ENCODE measurements at regions not wholly inside any gene's neighbourhood (a gene's known extent, or its start where the extent isn't known, plus 50 kb on each side); places are given as distances from the start of the nearest gene placed in this dataset.

DNA sequence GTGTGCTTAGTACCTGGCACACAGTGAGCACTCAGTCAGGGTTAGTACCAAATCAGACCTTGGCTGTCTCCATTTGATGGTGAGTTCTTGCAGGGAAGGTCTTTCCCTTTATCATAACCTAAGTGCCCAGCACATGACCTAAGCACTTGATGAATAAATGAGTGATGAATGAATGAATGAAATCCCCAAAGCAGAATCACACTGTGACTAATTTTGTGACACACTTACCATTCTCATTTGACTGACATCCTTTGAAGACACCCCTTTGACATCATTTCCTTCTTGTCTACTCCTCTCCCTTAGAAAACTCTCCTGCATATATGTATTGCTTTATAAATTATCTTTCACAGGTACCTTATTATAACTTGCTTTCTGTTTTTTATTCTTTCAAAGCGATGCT lies 130.2 kb upstream of the ELL2 start:
- H3K4me3 Mint-ChIP-seq, result no peak overlapping the region
- ChIA-PET CTCF (interaction anchor here (0.8 kb wide), 1 partner anchor 10 kb away, joined by 3 read pairs; no protein-coding TSS in a partner anchor), POLR2A (no interaction called here)
- peaks cover 2% of the 10 kb centered on the region for H3K4me1 Mint-ChIP-seq
- no peak overlapping the region for H3K27ac Mint-ChIP-seq
- DNase-seq, result no peak
- H3K9me3 Mint-ChIP-seq, result peaks cover 2% of the 10 kb centered on the region
- no peaks in the 10 kb centered on the region for H3K36me3 Mint-ChIP-seq (ENCODE audit: low read depth)
- H3K27me3 Mint-ChIP-seq, result no peaks in the 10 kb centered on the region

DNA sequence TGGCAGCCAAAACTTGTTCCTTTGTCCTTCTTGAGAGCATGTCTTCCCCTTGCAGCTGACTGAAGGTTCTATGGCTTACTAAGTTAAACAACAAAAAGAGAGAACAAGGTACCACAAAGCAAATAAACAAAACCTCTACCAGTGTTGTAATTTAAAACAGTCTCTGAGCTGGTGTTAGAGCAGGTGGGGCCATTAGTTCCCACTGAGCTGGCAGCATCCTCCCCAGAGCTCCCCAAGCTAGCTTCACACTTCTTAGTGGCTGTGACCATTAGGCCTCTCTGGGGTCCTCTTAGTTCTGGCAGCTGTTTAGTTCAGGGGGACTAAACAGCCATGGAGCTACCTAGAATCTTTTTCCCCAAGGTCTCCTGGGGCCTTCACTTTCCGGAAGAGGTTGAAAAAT lies 128.6 kb upstream of the ELL2 start:
- H3K36me3 Mint-ChIP-seq (ENCODE audit: low read depth), result no peaks in the 10 kb centered on the region
- H3K4me1 Mint-ChIP-seq, result peaks cover 2% of the 10 kb centered on the region
- H3K9me3 Mint-ChIP-seq, result no peaks in the 10 kb centered on the region
- ChIA-PET CTCF (interaction anchor here (0.5 to 1.0 kb wide), 4 partner anchors 9 to 592 kb away, joined by 3 read pairs; no protein-coding TSS in a partner anchor), POLR2A (no interaction called here)
- H3K4me3 Mint-ChIP-seq, result no peak overlapping the region
- no peak for DNase-seq
- H3K27me3 Mint-ChIP-seq, result no peaks in the 10 kb centered on the region
- H3K27ac Mint-ChIP-seq, result no peak overlapping the region

DNA sequence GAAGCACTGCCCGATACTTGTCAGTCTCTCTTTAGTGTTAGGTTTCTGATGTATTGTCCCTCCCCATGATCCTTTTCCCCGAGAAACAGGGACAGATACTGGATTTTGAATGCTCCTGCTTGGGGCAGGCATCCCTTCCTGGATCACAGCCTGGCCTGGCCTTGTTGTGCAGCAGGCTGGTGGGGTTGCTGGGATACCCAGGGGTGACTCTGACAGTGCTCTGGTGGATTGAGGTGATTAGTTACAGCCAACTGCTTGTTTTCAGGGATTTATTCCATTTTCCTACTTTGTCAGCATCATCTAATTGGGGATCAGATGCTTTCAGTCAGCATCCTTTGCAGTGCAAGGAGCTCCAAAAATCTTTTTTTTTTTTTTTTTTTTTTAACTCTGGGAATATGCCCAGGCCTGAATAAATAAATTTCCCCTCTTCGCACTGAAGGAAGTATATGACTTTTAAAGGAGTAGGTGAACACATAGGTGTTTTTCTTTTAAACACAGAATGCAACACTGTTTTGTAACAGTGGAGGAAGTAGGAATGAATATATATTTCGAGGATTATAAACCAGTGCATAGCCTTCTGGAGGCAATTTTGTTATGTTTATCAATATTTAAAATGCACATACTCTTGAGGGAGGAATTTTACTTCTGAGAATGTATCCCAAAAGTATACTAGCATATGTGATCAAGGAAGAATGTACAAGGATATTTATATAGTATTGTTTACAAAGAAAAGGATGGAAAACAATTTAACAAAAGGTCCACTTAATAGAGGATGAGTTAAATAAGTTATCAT lies 127.3 kb upstream of the ELL2 start:
- Mint-ChIP-seq H3K9me3 (no peaks in the 10 kb centered on the region), H3K27me3 (no peaks in the 10 kb centered on the region), H3K36me3 (ENCODE audit: low read depth) (no peaks in the 10 kb centered on the region), H3K4me3 (no peak overlapping the region), H3K4me1 (peaks cover 2% of the 10 kb centered on the region), H3K27ac (peak overlapping the region; percentile 32)
- DNase-seq, result no peak
- ChIA-PET CTCF (interaction anchor here (0.8 kb wide), 1 partner anchor 15 kb away, joined by 3 read pairs; no protein-coding TSS in a partner anchor), POLR2A (no interaction called here)

DNA sequence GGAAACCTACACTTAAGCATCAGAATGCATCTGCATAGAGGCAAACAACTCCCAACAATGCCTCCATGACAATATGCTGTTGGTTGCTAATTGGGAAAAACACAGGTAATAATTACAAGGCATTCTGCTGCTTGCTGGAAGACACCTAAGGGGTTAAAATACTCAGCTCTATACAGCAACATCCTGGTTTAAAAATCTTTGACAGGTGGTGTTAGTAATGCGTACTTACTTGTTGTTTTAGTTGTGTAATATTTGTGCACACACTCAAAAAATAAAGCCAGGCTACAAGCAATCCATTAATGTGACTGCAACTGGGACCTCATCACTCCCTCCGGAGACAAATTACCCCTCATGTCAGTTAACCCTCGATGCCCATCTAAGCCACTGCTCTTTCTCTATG lies 126.3 kb upstream of the ELL2 start:
- Mint-ChIP-seq H3K4me1 (peaks cover 8% of the 10 kb centered on the region), H3K36me3 (ENCODE audit: low read depth) (no peaks in the 10 kb centered on the region), H3K27me3 (no peaks in the 10 kb centered on the region), H3K4me3 (no peak overlapping the region), H3K27ac (no peak overlapping the region), H3K9me3 (no peaks in the 10 kb centered on the region)
- CTCF ChIA-PET, result interaction anchor here (0.8 kb wide), 1 partner anchor 14 kb away, joined by 3 read pairs; no protein-coding TSS in a partner anchor
- POLR2A ChIA-PET, result no interaction called here
- no peak for DNase-seq

DNA sequence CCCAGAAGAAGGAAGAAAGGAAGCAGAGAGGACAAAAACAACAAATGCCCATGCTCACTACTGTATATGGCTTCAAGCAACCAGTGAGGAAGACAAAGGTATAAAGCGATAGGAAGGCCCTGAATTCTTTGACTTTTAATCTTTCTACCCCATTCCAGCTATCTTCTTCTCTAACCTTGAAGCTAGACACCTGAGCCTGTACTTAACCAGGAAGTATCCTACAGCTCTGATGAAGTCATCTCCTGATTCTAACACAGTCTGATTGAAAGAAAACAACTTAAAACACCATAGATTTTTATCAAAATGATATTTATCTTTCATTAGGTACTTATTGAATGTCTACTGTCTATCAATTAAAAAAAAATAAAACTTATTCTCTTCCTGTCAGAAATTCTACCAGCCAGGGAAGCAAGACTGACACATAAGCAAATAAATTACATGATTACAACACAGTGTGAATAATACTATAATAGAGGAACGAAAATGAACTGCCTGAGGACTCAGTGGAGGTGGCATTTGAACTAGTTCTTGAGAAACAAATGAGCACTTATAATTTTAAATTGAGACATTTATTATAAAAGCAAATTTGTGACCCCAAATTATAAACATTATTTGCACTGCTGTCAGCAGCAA lies 123.3 kb upstream of the ELL2 start:
- ChIA-PET POLR2A (no interaction called here), CTCF (interaction anchor here (1.1 kb wide), 1 partner anchor 24 kb away, joined by 3 read pairs; no protein-coding TSS in a partner anchor)
- Mint-ChIP-seq H3K4me1 (peaks cover 6% of the 10 kb centered on the region), H3K4me3 (no peak overlapping the region), H3K27me3 (no peaks in the 10 kb centered on the region), H3K27ac (no peak overlapping the region), H3K36me3 (ENCODE audit: low read depth) (no peaks in the 10 kb centered on the region), H3K9me3 (no peaks in the 10 kb centered on the region)
- DNase-seq, result no peak

DNA sequence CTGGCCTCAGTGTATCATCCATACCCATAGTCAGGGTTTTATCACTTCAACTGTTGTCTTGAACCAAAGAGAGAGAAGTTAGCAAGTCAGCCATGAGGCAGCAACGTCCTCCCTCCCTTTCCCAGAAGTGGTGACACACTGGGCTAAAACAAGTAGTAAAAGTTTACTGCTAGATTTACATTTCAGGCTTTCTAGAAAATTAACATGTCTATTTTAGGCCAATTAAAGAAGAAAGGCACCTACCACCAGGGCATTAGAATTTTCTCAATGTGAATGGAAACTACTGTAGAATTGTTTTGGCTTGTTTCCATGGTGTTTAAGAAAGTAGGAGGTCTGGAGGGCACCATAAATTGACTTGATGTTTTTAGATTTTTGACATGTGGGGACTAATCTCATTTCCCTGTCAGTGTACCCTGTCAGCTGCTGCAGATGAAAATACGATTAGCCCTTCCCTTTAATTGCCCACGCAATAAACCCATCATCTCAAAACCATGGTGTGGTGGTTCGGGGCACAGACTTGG lies 121.8 kb upstream of the ELL2 start:
- no peaks in the 10 kb centered on the region for H3K36me3 Mint-ChIP-seq (ENCODE audit: low read depth)
- H3K27me3 Mint-ChIP-seq, result no peaks in the 10 kb centered on the region
- H3K9me3 Mint-ChIP-seq, result no peaks in the 10 kb centered on the region
- no peak overlapping the region for H3K4me3 Mint-ChIP-seq
- no peak for DNase-seq
- peaks cover 9% of the 10 kb centered on the region for H3K4me1 Mint-ChIP-seq
- CTCF ChIA-PET, result no interaction called here
- POLR2A ChIA-PET, result no interaction called here
- H3K27ac Mint-ChIP-seq, result no peak overlapping the region

DNA sequence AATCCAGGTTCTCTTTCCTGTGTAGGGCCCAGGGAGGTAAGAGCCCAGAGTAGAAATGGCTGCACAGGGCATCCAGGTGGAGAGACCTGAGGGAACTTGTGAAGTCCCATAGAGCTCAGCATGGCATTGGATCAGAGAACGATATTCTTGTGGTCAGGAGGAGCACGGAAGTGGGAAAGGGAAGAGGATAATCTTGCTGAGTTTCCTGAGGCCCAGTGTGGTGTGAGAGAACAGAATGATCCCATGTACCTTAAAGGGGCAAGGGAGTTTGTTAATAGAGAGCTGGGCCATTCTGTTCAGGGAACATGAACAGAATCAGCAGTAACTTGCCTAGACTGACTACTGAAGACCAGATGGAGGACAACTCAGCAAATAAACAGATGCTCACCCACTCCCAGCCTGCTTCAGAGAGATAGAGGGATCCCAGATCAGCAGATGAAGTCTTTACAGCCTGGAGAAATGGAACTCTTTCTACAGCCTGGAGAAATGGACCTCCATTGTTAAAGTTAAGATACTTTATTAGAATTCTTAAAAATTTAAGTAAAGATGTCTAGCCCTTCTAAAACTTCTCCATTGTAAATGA lies 119.7 kb upstream of the ELL2 start:
- no peaks in the 10 kb centered on the region for H3K27me3 Mint-ChIP-seq
- ChIA-PET POLR2A (no interaction called here), CTCF (interaction anchor here (1.4 kb wide), 1 partner anchor 19 kb away, joined by 6 read pairs; no protein-coding TSS in a partner anchor)
- H3K27ac Mint-ChIP-seq, result no peak overlapping the region
- no peak overlapping the region for H3K4me3 Mint-ChIP-seq
- no peak for DNase-seq
- H3K9me3 Mint-ChIP-seq, result no peaks in the 10 kb centered on the region
- H3K36me3 Mint-ChIP-seq (ENCODE audit: low read depth), result no peaks in the 10 kb centered on the region
- H3K4me1 Mint-ChIP-seq, result peaks cover 9% of the 10 kb centered on the region

DNA sequence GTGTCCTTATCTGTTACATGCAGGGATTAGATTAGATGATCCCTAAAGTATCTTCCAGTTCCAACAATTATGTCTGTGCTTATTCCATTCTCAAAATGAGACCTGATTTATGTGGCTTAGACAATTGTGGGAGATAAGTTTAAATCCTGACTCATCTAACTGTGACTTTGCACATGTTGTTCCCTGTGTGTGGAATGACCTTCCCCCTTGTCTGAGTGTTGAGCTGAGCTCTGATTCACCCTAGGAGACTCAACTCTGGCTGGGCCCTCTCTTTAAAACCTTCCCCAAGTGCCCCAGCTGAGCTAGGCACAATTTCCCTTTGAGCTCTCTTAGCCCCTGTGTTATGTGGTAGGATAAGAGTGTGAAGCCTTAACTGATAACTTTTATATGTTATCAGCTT lies 118.9 kb upstream of the ELL2 start:
- H3K4me1 Mint-ChIP-seq, result peaks cover 9% of the 10 kb centered on the region
- no peak overlapping the region for H3K4me3 Mint-ChIP-seq
- no peaks in the 10 kb centered on the region for H3K27me3 Mint-ChIP-seq
- H3K27ac Mint-ChIP-seq, result no peak overlapping the region
- no peak for DNase-seq
- H3K9me3 Mint-ChIP-seq, result no peaks in the 10 kb centered on the region
- no peaks in the 10 kb centered on the region for H3K36me3 Mint-ChIP-seq (ENCODE audit: low read depth)
- ChIA-PET CTCF (interaction anchor here (1.4 kb wide), 1 partner anchor 18 kb away, joined by 6 read pairs; no protein-coding TSS in a partner anchor), POLR2A (no interaction called here)

DNA sequence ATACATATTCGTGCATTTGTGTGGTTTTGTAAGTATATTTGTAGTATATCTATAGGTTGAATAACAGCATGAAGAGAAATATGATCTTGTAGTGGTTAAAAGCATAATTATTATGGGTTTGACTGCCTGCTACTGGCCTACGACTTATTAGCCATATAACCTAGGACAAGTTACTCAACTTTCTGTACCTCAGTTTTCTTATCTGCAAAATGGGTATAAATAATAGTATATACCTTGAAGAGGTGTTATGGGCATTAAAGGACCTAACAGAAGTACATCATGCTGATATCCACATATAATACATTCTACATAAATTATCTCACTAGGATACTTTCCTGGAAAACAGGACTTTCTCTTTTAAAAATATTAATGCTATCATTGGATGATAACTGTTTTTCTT lies 118.3 kb upstream of the ELL2 start:
- peaks cover 10% of the 10 kb centered on the region for H3K4me1 Mint-ChIP-seq
- H3K9me3 Mint-ChIP-seq, result no peaks in the 10 kb centered on the region
- no peaks in the 10 kb centered on the region for H3K27me3 Mint-ChIP-seq
- ChIA-PET CTCF (no interaction called here), POLR2A (no interaction called here)
- H3K4me3 Mint-ChIP-seq, result no peak overlapping the region
- H3K36me3 Mint-ChIP-seq (ENCODE audit: low read depth), result no peaks in the 10 kb centered on the region
- no peak for DNase-seq
- no peak overlapping the region for H3K27ac Mint-ChIP-seq

DNA sequence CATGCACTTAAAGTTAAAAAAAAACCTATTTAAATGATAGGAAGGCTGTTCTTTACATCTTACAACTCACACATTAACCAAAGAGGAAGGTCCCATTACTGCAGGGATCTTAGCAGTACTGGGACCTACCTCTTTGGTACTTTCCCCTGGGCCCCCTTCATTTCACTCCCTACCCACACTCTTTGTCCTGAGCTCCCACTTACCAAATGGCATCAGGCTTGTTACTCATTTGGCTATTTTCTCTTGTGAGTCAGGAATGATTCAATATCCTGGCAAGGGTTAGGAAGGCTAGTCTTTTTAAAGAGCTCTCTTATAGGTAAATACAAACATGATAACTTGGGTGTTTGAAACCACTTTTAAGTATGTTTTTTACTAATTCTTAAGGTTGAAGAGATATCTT lies 117.4 kb upstream of the ELL2 start:
- no peak overlapping the region for H3K27ac Mint-ChIP-seq
- no peak for DNase-seq

DNA sequence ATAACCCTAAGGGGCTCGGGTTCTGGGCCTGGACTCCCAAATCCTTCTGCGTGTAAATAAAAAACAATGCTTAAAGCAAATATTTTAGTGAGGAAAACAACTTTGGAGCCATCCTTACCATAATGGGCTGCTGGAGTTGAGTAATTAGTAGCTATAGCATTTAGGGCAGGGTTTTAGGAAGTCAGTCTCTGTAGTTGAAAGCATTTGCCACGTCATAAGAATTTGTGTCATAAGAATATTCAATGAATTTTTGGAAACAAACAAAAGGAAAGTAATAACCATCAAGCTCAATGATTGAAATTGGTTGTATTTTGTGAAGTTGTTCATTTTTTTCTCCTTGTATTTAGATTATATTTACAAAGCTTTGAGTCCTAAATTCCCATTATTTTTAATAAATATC lies 114.8 kb upstream of the ELL2 start:
- H3K27ac Mint-ChIP-seq, result no peak overlapping the region
- ChIA-PET CTCF (no interaction called here), POLR2A (no interaction called here)
- no peak for DNase-seq
- H3K9me3 Mint-ChIP-seq, result no peaks in the 10 kb centered on the region
- peaks cover 7% of the 10 kb centered on the region for H3K4me1 Mint-ChIP-seq
- no peaks in the 10 kb centered on the region for H3K36me3 Mint-ChIP-seq (ENCODE audit: low read depth)
- H3K27me3 Mint-ChIP-seq, result no peaks in the 10 kb centered on the region
- no peak overlapping the region for H3K4me3 Mint-ChIP-seq

More for the DNA sequence above, 117.4 kb upstream of the ELL2 start:
- Mint-ChIP-seq H3K9me3 (no peaks in the 10 kb centered on the region), H3K4me1 (peaks cover 13% of the 10 kb centered on the region), H3K4me3 (no peak overlapping the region), H3K36me3 (ENCODE audit: low read depth) (no peaks in the 10 kb centered on the region), H3K27me3 (no peaks in the 10 kb centered on the region)
- CTCF ChIA-PET, result interaction anchor here (1.0 to 1.2 kb wide), 2 partner anchors 15 to 25 kb away, joined by 4 to 6 read pairs; no protein-coding TSS in a partner anchor
- POLR2A ChIA-PET, result no interaction called here

DNA sequence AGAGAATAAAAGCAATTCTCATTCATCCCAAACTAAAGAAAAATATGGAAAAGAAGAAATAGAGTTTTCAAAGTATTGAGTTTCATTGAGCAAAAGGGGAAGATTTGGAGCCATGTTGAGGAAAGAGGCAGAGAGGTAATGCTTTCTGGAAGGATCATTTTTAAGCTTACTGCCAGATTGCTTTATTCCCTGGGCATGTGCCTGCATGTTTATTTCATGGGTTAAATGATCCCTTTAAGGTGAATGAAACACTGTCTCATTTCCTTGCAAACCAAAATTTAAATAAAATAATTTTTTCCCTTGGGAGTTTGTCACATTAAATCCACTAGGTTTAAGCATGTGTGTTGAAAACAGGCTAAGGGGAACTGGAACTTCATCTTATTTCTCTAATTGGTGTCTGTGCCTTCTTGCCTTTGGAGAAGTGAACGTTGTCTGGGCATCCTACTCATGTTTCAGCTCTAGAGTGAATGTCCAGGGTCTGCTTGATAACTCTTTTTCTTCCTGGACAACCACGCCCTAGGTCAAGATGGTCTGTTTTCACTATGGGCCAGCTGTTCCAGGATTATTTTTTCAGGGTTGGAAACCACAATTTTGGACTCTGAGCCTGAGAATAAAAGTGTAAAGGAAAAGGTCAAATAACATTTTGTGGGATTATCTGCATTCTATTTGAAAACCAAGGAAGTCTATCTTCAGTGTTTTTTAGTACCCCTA lies 114.1 kb upstream of the ELL2 start:
- no peaks in the 10 kb centered on the region for H3K9me3 Mint-ChIP-seq
- no peak overlapping the region for H3K4me3 Mint-ChIP-seq
- H3K27me3 Mint-ChIP-seq, result no peaks in the 10 kb centered on the region
- DNase-seq, result no peak
- H3K27ac Mint-ChIP-seq, result no peak overlapping the region
- H3K4me1 Mint-ChIP-seq, result peaks cover 7% of the 10 kb centered on the region
- ChIA-PET POLR2A (no interaction called here), CTCF (interaction anchor here (1.8 kb wide), 1 partner anchor 10 kb away, joined by 4 read pairs; no protein-coding TSS in a partner anchor)
- no peaks in the 10 kb centered on the region for H3K36me3 Mint-ChIP-seq (ENCODE audit: low read depth)

Measured in activated CD4-positive, alpha-beta T cell treated with anti-CD3 and anti-CD28 coated beads, Interleukin-2, amount 10 ng/mL, durations not matched to agents 7 days and 5 days (primary cell).